Small intestine (tissue), 7 donors: ENCODE measurements at regions not wholly inside any gene's neighbourhood (a gene's known extent, or its start where the extent isn't known, plus 50 kb on each side); places are given as distances from the start of the nearest gene placed in this dataset.
"Not testable (repeated sequence)": the region's sequence is repeated elsewhere in the genome, so short reads cannot be mapped to it uniquely, and the experiment has no call there.

Experiments
- DNase-seq, 2 donors: peaks; one replicate each; pipeline versions ENCODE4 v3.0.0 to v3.0.0-alpha.2; 2013
- FAIRE-seq: peaks from 2 replicates; lab custom pipeline; 2012; peaks lifted over from hg19 to GRCh38; lab: Jason Lieb, UNC
- H3K27ac ChIP-seq, 3 donors: one replicate each; pipeline ENCODE4 v1.5.1; 2013; ENCODE audit warnings: low read length in 2 of 3, mild to moderate bottlenecking in 2 of 3, control low read depth in 1 of 3, inconsistent platforms in 1 of 3, low read depth in 1 of 3, moderate library complexity in 1 of 3
- H3K27me3 ChIP-seq, 3 donors: one replicate each; pipeline ENCODE4 v1.6.1; 2013; ENCODE audit warnings: low read length in 3 of 3, inconsistent platforms in 1 of 3; ENCODE audit not compliant: control insufficient read depth in 3 of 3, insufficient read depth in 3 of 3
- H3K36me3 ChIP-seq, 3 donors: one replicate each; pipeline ENCODE4 v1.6.1; 2013; ENCODE audit warnings: low read length in 3 of 3, inconsistent platforms in 1 of 3, low read depth in 1 of 3, mild to moderate bottlenecking in 1 of 3, moderate library complexity in 1 of 3; ENCODE audit not compliant: control insufficient read depth in 3 of 3, insufficient read depth in 2 of 3
- H3K4me1 ChIP-seq, 3 donors: one replicate each; pipeline ENCODE4 v1.6.1; 2013; ENCODE audit warnings: low read length in 2 of 3, inconsistent platforms in 1 of 3, low read depth in 1 of 3, mild to moderate bottlenecking in 1 of 3, moderate library complexity in 1 of 3; ENCODE audit not compliant: control insufficient read depth in 3 of 3, insufficient read depth in 2 of 3
- H3K4me3 ChIP-seq, 3 donors: one replicate each; pipeline ENCODE4 v1.5.1; 2013; ENCODE audit warnings: low read length in 3 of 3, control low read depth in 1 of 3, inconsistent platforms in 1 of 3, low read depth in 1 of 3, mild to moderate bottlenecking in 1 of 3, moderate library complexity in 1 of 3
- H3K9me3 ChIP-seq, 2 donors: one replicate each; pipeline ENCODE4 v1.6.1; 2013; ENCODE audit warnings: low read depth in 1 of 2, low read length in 1 of 2; ENCODE audit not compliant: control insufficient read depth in 2 of 2, insufficient read depth in 1 of 2
- WGBS, 3 donors: extraction: QIAGEN DNeasy Blood & Tissue Kit; methylation state at CpG; one replicate each; pipeline ENCODE4 v1.1.7; 2013; 5-methylcytosine and 5-hydroxymethylcytosine counted together
- donor health status: healthy with polysubstance abuse.
- donor health status: control.
- donor health status: control.
- donor health status: Bipolar disorder and iron deficiency.
- donor health status: healthy.

DNA sequence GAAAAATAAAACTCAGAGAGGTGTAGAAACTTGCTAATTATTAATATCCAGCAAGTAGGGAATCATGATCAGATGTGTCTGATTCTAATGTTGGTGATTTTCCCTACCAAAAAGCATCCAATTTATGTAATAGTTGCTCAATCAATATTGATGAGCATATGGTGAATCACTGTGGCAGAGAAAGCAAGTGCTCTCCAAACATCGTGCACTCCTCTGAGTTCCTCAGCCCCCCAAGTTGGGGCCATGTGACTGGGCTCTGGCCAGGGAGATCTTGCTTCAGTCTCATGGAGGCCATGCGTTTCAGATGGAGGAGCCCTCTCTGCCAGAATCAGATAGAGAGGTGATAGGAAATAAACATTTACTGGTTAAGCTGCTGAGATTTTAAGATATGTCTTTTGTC lies 133.2 kb upstream of the LY86 start:
- Histone ChIP-seq H3K9me3 (no peaks in the 10 kb centered on the region), H3K27ac (no peak overlapping the region), H3K4me1 (no peaks in the 10 kb centered on the region), H3K4me3 (no peak overlapping the region), H3K36me3 (no peaks in the 10 kb centered on the region), H3K27me3 (no peaks in the 10 kb centered on the region)
- 73 to 81% (median 81%) methylated on average over 2 of the region's 2 CpGs for WGBS, 3 donors
- no peak for DNase-seq
- FAIRE-seq = no peak

DNA sequence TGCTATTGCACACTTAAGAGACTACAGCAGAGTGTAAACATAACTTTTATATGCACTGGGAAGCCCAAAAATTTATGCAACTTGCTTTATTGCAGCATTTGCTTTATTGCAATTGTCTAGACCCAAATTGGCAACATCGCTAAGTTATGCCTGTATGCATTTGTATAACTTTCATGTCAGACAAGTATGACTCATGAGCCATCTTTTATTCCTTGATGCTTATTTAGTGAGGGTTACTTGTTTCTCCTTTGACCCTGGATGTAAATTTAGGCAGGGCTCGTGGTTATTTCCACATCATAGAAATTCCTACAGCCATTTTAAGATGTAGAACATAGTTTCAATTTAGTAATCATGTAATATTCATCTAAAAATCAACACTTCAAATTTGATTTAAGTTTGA lies 130.3 kb upstream of the LY86 start:
- DNase-seq (no peak), FAIRE-seq (no peak)
- H3K4me3 ChIP-seq = no peak overlapping the region
- no peak overlapping the region for H3K27ac ChIP-seq
- no peaks in the 10 kb centered on the region for H3K9me3 ChIP-seq
- no peaks in the 10 kb centered on the region for H3K36me3 ChIP-seq
- no peaks in the 10 kb centered on the region for H3K27me3 ChIP-seq
- WGBS, 3 donors = 56 to 68% (median 58%) methylated on average over 2 of the region's 2 CpGs
- H3K4me1 ChIP-seq = no peaks in the 10 kb centered on the region

- not testable (repeated sequence) for H3K36me3 ChIP-seq, H3K4me1 ChIP-seq, H3K4me3 ChIP-seq, H3K27me3 ChIP-seq, H3K9me3 ChIP-seq, DNase-seq, FAIRE-seq, H3K27ac ChIP-seq
- WGBS, 3 donors = 77 to 79% (median 78%) methylated on average over 4 of the region's 4 CpGs
Measured at GRCh38 chr6:6459963-6460362, 128.6 kb upstream of the LY86 start.

- no peak for DNase-seq
Measured at GRCh38 chr6:6460416-6460815, 128.1 kb upstream of the LY86 start.

GRCh38 chr6:6461138-6461537 lies 127.4 kb upstream of the LY86 start:
- H3K4me1 ChIP-seq = no peaks in the 10 kb centered on the region
- H3K36me3 ChIP-seq = no peaks in the 10 kb centered on the region
- no peaks in the 10 kb centered on the region for H3K9me3 ChIP-seq
- 77 to 89% (median 85%) methylated on average over 4 of the region's 4 CpGs for WGBS, 3 donors
- H3K27ac ChIP-seq = no peak overlapping the region
- DNase-seq = no peak
- FAIRE-seq = no peak
- H3K4me3 ChIP-seq = no peak overlapping the region
- H3K27me3 ChIP-seq = no peaks in the 10 kb centered on the region

More at GRCh38 chr6:6460416-6460815, 128.1 kb upstream of the LY86 start:
- Histone ChIP-seq H3K9me3 (no peaks in the 10 kb centered on the region), H3K4me3 (no peak overlapping the region), H3K36me3 (no peaks in the 10 kb centered on the region), H3K27ac (no peak overlapping the region), H3K4me1 (no peaks in the 10 kb centered on the region), H3K27me3 (no peaks in the 10 kb centered on the region)
- 73 to 93% (median 80%) methylated on average over 2 of the region's 2 CpGs for WGBS, 3 donors
- FAIRE-seq = no peak

- H3K36me3 ChIP-seq = no peaks in the 10 kb centered on the region
- H3K4me1 ChIP-seq = no peaks in the 10 kb centered on the region
- H3K9me3 ChIP-seq = peaks cover 0 to 6% of the 10 kb centered on the region in 2 donors
- no peaks in the 10 kb centered on the region for H3K27me3 ChIP-seq
- H3K4me3 ChIP-seq = no peak overlapping the region
- H3K27ac ChIP-seq = no peak overlapping the region
- 66 to 76% (median 71%) methylated on average over 12 of the region's 12 CpGs for WGBS, 3 donors
- no peak for FAIRE-seq
- DNase-seq = no peak
Measured at GRCh38 chr6:6466967-6467761, 121.4 kb upstream of the LY86 start.

DNA sequence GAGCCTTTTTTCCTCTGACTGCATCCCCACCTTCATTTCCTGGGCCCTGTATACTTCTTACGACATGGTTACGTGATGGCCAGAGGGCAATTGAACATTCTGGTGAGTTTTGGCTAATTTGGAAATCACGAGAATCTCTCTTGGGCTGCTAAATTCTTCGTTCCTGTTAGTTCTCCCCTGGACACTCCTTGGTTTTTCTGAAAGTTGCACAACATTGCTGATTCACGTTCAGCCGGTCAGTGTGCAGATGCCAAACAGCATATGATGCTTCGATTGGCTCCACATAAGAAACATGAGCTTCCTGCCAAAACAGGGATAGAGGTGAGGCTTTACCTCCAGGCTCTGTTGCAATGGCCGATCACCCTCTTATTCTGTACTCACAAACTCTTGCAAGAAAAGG lies 119.4 kb upstream of the LY86 start:
- H3K27ac ChIP-seq = no peak overlapping the region
- peaks cover 0 to 6% of the 10 kb centered on the region in 2 donors for H3K9me3 ChIP-seq
- H3K27me3 ChIP-seq = no peaks in the 10 kb centered on the region
- H3K36me3 ChIP-seq = no peaks in the 10 kb centered on the region
- no peaks in the 10 kb centered on the region for H3K4me1 ChIP-seq
- FAIRE-seq (no peak), DNase-seq (no peak)
- H3K4me3 ChIP-seq = no peak overlapping the region
- WGBS, 3 donors = 83 to 89% (median 86%) methylated on average over 8 of the region's 8 CpGs

DNA sequence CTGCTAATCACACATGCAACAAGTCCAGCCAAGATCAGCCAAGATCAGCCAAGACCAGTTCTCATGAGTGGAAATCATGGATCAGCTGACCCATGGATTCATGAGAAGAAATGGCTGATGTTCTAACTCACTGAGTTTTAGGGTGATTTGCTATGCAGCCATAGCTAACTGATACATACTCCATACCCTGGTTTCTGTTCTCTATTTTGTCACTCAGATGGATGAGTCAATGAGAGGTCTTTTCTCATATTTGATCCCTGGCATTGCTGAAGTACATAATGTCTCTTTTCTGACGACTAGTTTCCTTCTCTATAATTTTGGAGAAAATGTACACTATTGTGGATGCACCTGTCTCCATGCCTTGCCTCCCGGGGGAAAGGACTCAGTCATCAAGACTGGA lies 118.4 kb upstream of the LY86 start:
- no peak overlapping the region for H3K27ac ChIP-seq
- FAIRE-seq (no peak), DNase-seq (no peak)
- no peaks in the 10 kb centered on the region for H3K27me3 ChIP-seq
- H3K36me3 ChIP-seq = no peaks in the 10 kb centered on the region
- no peaks in the 10 kb centered on the region for H3K4me1 ChIP-seq
- H3K9me3 ChIP-seq = peaks cover 0 to 6% of the 10 kb centered on the region in 2 donors
- H3K4me3 ChIP-seq = no peak overlapping the region
- WGBS, 3 donors = 78 to 93% (median 87%) methylated on average over 2 of the region's 2 CpGs

GRCh38 chr6:6471276-6471675 lies 117.2 kb upstream of the LY86 start:
- H3K27ac ChIP-seq = no peak overlapping the region
- no peaks in the 10 kb centered on the region for H3K36me3 ChIP-seq
- H3K4me3 ChIP-seq = no peak overlapping the region
- H3K9me3 ChIP-seq = peaks cover 0 to 6% of the 10 kb centered on the region in 2 donors
- WGBS, 3 donors = 76 to 92% (median 81%) methylated on average over 3 of the region's 3 CpGs
- H3K4me1 ChIP-seq = no peaks in the 10 kb centered on the region
- no peaks in the 10 kb centered on the region for H3K27me3 ChIP-seq
- no peak for DNase-seq
- FAIRE-seq = no peak
